T-helper 17 cell (primary cell): ENCODE measurements at regions not wholly inside any gene's neighbourhood (a gene's known extent, or its start where the extent isn't known, plus 50 kb on each side); places are given as distances from the start of the nearest gene placed in this dataset.
A peak's percentile ranks its signal among the peaks of the same experiment; 100 is the strongest.

Experiments
- ATAC-seq: fragments of 150-1000 bp; cut with Tn5 transposase; 2 replicates; pipeline ENCODE4 v1.10.0; 2021; ENCODE audit warnings: mild to moderate bottlenecking, moderate library complexity
- DNase-seq, 3 donors: peaks; one replicate each; pipeline versions ENCODE4 v3.0.0 to v3.0.0-alpha.2; 2020 to 2021
- H3K9me3 ChIP-seq: one replicate; pipeline ENCODE4 v1.7.0; 2013; ENCODE audit warnings: low read length, mild to moderate bottlenecking; ENCODE audit not compliant: control insufficient read depth, poor library complexity, severe bottlenecking
- H3K27ac Mint-ChIP-seq: one replicate; pipeline ENCODE4 v1.8.0; 2022; ENCODE audit warnings: mild to moderate bottlenecking, moderate library complexity, mixed read lengths
- H3K27me3 Mint-ChIP-seq: one replicate; pipeline ENCODE4 v1.8.0; 2022; ENCODE audit warnings: mixed read lengths
- H3K36me3 Mint-ChIP-seq: one replicate; pipeline ENCODE4 v1.8.0; 2022; ENCODE audit warnings: low read depth, mixed read lengths
- H3K4me1 Mint-ChIP-seq: one replicate; pipeline ENCODE4 v1.8.0; 2022; ENCODE audit warnings: mild to moderate bottlenecking, mixed read lengths
- H3K4me3 Mint-ChIP-seq: one replicate; pipeline ENCODE4 v1.8.0; 2022; ENCODE audit warnings: mild to moderate bottlenecking, moderate library complexity, mixed read lengths

- no peaks in the 10 kb centered on the region for H3K9me3 ChIP-seq
- peaks cover 36% of the 10 kb centered on the region for H3K27me3 Mint-ChIP-seq
- H3K36me3 Mint-ChIP-seq: no peaks in the 10 kb centered on the region
- DNase-seq (no peak), ATAC-seq (no peak)
- peaks cover 14% of the 10 kb centered on the region for H3K4me1 Mint-ChIP-seq
- no peak overlapping the region for H3K27ac Mint-ChIP-seq
- no peak overlapping the region for H3K4me3 Mint-ChIP-seq
These were observed 209.1 kb downstream of the TFCP2L1 start for GRCh38 chr2:121075641-121076497.

GRCh38 chr2:121076498-121076820 lies 208.5 kb downstream of the TFCP2L1 start:
- Mint-ChIP-seq H3K4me1 (peaks cover 14% of the 10 kb centered on the region), H3K4me3 (no peak overlapping the region), H3K27ac (no peak overlapping the region), H3K27me3 (peaks cover 42% of the 10 kb centered on the region), H3K36me3 (no peaks in the 10 kb centered on the region)
- DNase-seq: no peak
- no peaks in the 10 kb centered on the region for H3K9me3 ChIP-seq
- ATAC-seq: no peak

- DNase-seq: peak; percentile 26 to 49 (median 35)
- peak; percentile 77 for ATAC-seq
- Mint-ChIP-seq H3K27me3 (peaks cover 47% of the 10 kb centered on the region), H3K27ac (no peak overlapping the region), H3K36me3 (no peaks in the 10 kb centered on the region), H3K4me1 (peaks cover 12% of the 10 kb centered on the region), H3K4me3 (no peak overlapping the region)
- no peaks in the 10 kb centered on the region for H3K9me3 ChIP-seq
These were observed 208.0 kb downstream of the TFCP2L1 start for GRCh38 chr2:121076885-121077549.

- H3K36me3 Mint-ChIP-seq: no peaks in the 10 kb centered on the region
- DNase-seq: no peak
These were observed 206.1 kb downstream of the TFCP2L1 start for GRCh38 chr2:121078899-121079298.

GRCh38 chr2:121080013-121080772 lies 204.8 kb downstream of the TFCP2L1 start:
- DNase-seq: peak in 1 of 3 donors; percentile 20
- H3K27ac Mint-ChIP-seq: no peak overlapping the region
- no peaks in the 10 kb centered on the region for H3K36me3 Mint-ChIP-seq
- no peak overlapping the region for H3K4me3 Mint-ChIP-seq
- H3K9me3 ChIP-seq: no peaks in the 10 kb centered on the region
- H3K4me1 Mint-ChIP-seq: peaks cover 12% of the 10 kb centered on the region
- ATAC-seq: no peak
- peaks cover 58% of the 10 kb centered on the region for H3K27me3 Mint-ChIP-seq

More at GRCh38 chr2:121078899-121079298, 206.1 kb downstream of the TFCP2L1 start:
- H3K27me3 Mint-ChIP-seq: peaks cover 53% of the 10 kb centered on the region
- peaks cover 12% of the 10 kb centered on the region for H3K4me1 Mint-ChIP-seq
- no peak for ATAC-seq
- H3K27ac Mint-ChIP-seq: no peak overlapping the region
- no peaks in the 10 kb centered on the region for H3K9me3 ChIP-seq
- H3K4me3 Mint-ChIP-seq: no peak overlapping the region

GRCh38 chr2:121081701-121082100 lies 203.3 kb downstream of the TFCP2L1 start:
- no peak for ATAC-seq
- no peaks in the 10 kb centered on the region for H3K9me3 ChIP-seq

GRCh38 chr2:121082191-121082590 lies 202.8 kb downstream of the TFCP2L1 start:
- Mint-ChIP-seq H3K4me3 (no peak overlapping the region), H3K27me3 (peaks cover 51% of the 10 kb centered on the region), H3K27ac (peak overlapping the region; percentile 39), H3K36me3 (no peaks in the 10 kb centered on the region), H3K4me1 (peaks cover 6% of the 10 kb centered on the region)
- H3K9me3 ChIP-seq: no peaks in the 10 kb centered on the region
- ATAC-seq (no peak), DNase-seq (no peak)

More at GRCh38 chr2:121081701-121082100, 203.3 kb downstream of the TFCP2L1 start:
- DNase-seq: no peak
- Mint-ChIP-seq H3K4me1 (peaks cover 8% of the 10 kb centered on the region), H3K27ac (no peak overlapping the region), H3K4me3 (no peak overlapping the region), H3K27me3 (peaks cover 55% of the 10 kb centered on the region), H3K36me3 (no peaks in the 10 kb centered on the region)

GRCh38 chr2:121084130-121084680 lies 200.8 kb downstream of the TFCP2L1 start:
- ATAC-seq: no peak
- peaks cover 43% of the 10 kb centered on the region for H3K27me3 Mint-ChIP-seq
- H3K4me3 Mint-ChIP-seq: no peak overlapping the region
- peaks cover 6% of the 10 kb centered on the region for H3K4me1 Mint-ChIP-seq
- no peak for DNase-seq
- no peaks in the 10 kb centered on the region for H3K36me3 Mint-ChIP-seq
- no peak overlapping the region for H3K27ac Mint-ChIP-seq
- H3K9me3 ChIP-seq: no peaks in the 10 kb centered on the region

GRCh38 chr2:121085801-121086200 lies 199.2 kb downstream of the TFCP2L1 start:
- Mint-ChIP-seq H3K36me3 (no peaks in the 10 kb centered on the region), H3K27me3 (peaks cover 30% of the 10 kb centered on the region), H3K4me1 (no peaks in the 10 kb centered on the region), H3K27ac (peak overlapping the region; percentile 45), H3K4me3 (no peak overlapping the region)
- ATAC-seq (no peak), DNase-seq (no peak)
- no peaks in the 10 kb centered on the region for H3K9me3 ChIP-seq

GRCh38 chr2:121086450-121086849 lies 198.6 kb downstream of the TFCP2L1 start:
- H3K9me3 ChIP-seq: no peaks in the 10 kb centered on the region
- Mint-ChIP-seq H3K4me1 (no peaks in the 10 kb centered on the region), H3K4me3 (no peak overlapping the region), H3K27me3 (peaks cover 24% of the 10 kb centered on the region), H3K27ac (no peak overlapping the region), H3K36me3 (no peaks in the 10 kb centered on the region)
- no peak for ATAC-seq
- no peak for DNase-seq

GRCh38 chr2:121087117-121087516 lies 197.9 kb downstream of the TFCP2L1 start:
- H3K36me3 Mint-ChIP-seq: no peaks in the 10 kb centered on the region
- H3K27ac Mint-ChIP-seq: no peak overlapping the region
- H3K4me3 Mint-ChIP-seq: no peak overlapping the region
- peaks cover 18% of the 10 kb centered on the region for H3K27me3 Mint-ChIP-seq
- no peaks in the 10 kb centered on the region for H3K9me3 ChIP-seq
- ATAC-seq (no peak), DNase-seq (no peak)
- H3K4me1 Mint-ChIP-seq: no peaks in the 10 kb centered on the region

GRCh38 chr2:121088251-121089165 lies 196.5 kb downstream of the TFCP2L1 start:
- ATAC-seq (no peak), DNase-seq (no peak)
- no peaks in the 10 kb centered on the region for H3K9me3 ChIP-seq
- no peak overlapping the region for H3K4me3 Mint-ChIP-seq
- H3K36me3 Mint-ChIP-seq: no peaks in the 10 kb centered on the region
- H3K27me3 Mint-ChIP-seq: peaks cover 13% of the 10 kb centered on the region
- no peaks in the 10 kb centered on the region for H3K4me1 Mint-ChIP-seq
- H3K27ac Mint-ChIP-seq: no peak overlapping the region
